CD14-positive monocyte (primary cell): ENCODE measurements at regions not wholly inside any gene's neighbourhood (a gene's known extent, or its start where the extent isn't known, plus 50 kb on each side); places are given as distances from the start of the nearest gene placed in this dataset.
"Not testable (repeated sequence)": the region's sequence is repeated elsewhere in the genome, so short reads cannot be mapped to it uniquely, and the experiment has no call there.

ENCODE experiments used
- DNase-seq, 3 donors: peaks; one replicate each; pipeline ENCODE4 v3.0.0-alpha.2; 2011 to 2022
- H2AFZ ChIP-seq: 2 replicates; pipeline ENCODE4 v1.6.0; 2012; ENCODE audit warnings: mild to moderate bottlenecking, low read depth, low read length, inconsistent platforms; ENCODE audit not compliant: insufficient read depth, poor library complexity, severe bottlenecking
- H3K27ac ChIP-seq, 2 donors: 1 replicate in 1 of 2; 2 replicates in 1 of 2; pipeline ENCODE4 v1.5.1; 2012 to 2013; ENCODE audit warnings: low read length in 2 of 2, control low read depth in 1 of 2, inconsistent platforms in 1 of 2, low read depth in 1 of 2, mild to moderate bottlenecking in 1 of 2
- H3K27me3 ChIP-seq, 2 donors: one replicate each; pipeline versions ENCODE4 v1.6.0 to v1.6.1; 2011 to 2013; ENCODE audit warnings: low read length in 2 of 2; ENCODE audit not compliant: control insufficient read depth in 2 of 2, insufficient read depth in 2 of 2
- H3K36me3 ChIP-seq, 2 donors: replicated peaks in 1 of 2; 1 replicate in 1 of 2; 2 replicates in 1 of 2; pipeline versions ENCODE4 v1.5.1 to v1.6.1; 2012 to 2013; ENCODE audit warnings: low read length in 2 of 2, control low read depth in 1 of 2, inconsistent platforms in 1 of 2, mild to moderate bottlenecking in 1 of 2; ENCODE audit not compliant: insufficient read depth in 2 of 2, control insufficient read depth in 1 of 2
- H3K4me1 ChIP-seq, 2 donors: 1 replicate in 1 of 2; 2 replicates in 1 of 2; pipeline versions ENCODE4 v1.5.1 to v1.6.1; 2012 to 2013; ENCODE audit warnings: low read length in 2 of 2, control low read depth in 1 of 2, inconsistent platforms in 1 of 2, mild to moderate bottlenecking in 1 of 2, moderate library complexity in 1 of 2; ENCODE audit not compliant: insufficient read depth in 2 of 2, control insufficient read depth in 1 of 2
- H3K4me2 ChIP-seq: replicated peaks from 2 replicates; pipeline ENCODE3; 2012; ENCODE audit warnings: low read length, moderate library complexity, mild to moderate bottlenecking; ENCODE audit not compliant: poor library complexity, severe bottlenecking; ENCODE audit errors: extremely low read depth
- H3K4me3 ChIP-seq, 3 experiments: fragments of 200-600 bp in 1 of 3; sonication (generic) in 1 of 3; replicated peaks in 1 of 3; 1 replicate in 2 of 3; 2 replicates in 1 of 3; pipeline ENCODE4 v1.5.1; 2011 to 2013; ENCODE audit warnings: low read length in 3 of 3, mild to moderate bottlenecking in 3 of 3, control low read depth in 2 of 3, low read depth in 2 of 3, inconsistent platforms in 1 of 3, moderate library complexity in 1 of 3
- H3K79me2 ChIP-seq: 2 replicates; pipeline ENCODE4 v1.6.0; 2012; ENCODE audit warnings: mild to moderate bottlenecking, control low read depth, inconsistent platforms, low read length, moderate library complexity; ENCODE audit not compliant: insufficient read depth
- H3K9ac ChIP-seq: 2 replicates; pipeline ENCODE4 v1.6.0; 2017; ENCODE audit warnings: low read length, mild to moderate bottlenecking; ENCODE audit not compliant: insufficient read depth, poor library complexity, severe bottlenecking
- H3K9me3 ChIP-seq, 2 donors: replicated peaks in 1 of 2; 1 replicate in 1 of 2; 2 replicates in 1 of 2; pipeline versions ENCODE4 v1.5.1 to v1.6.1; 2012 to 2013; ENCODE audit warnings: low read length in 2 of 2, control low read depth in 1 of 2; ENCODE audit not compliant: control insufficient read depth in 1 of 2, insufficient read depth in 1 of 2
- H4K20me1 ChIP-seq: 2 replicates; pipeline ENCODE4 v1.6.0; 2012; ENCODE audit warnings: mild to moderate bottlenecking, low read length, control low read depth, moderate library complexity; ENCODE audit not compliant: insufficient read depth
- H3K27ac Mint-ChIP-seq, 7 donors: one replicate each; pipeline ENCODE4 v1.8.0; 2020; ENCODE audit warnings: mild to moderate bottlenecking in 7 of 7, mixed read lengths in 7 of 7, moderate library complexity in 6 of 7, inconsistent platforms in 2 of 7
- H3K27me3 Mint-ChIP-seq, 3 donors: one replicate each; pipeline ENCODE4 v1.8.0; 2021 to 2022; ENCODE audit warnings: low read depth in 3 of 3, mild to moderate bottlenecking in 3 of 3, mixed read lengths in 3 of 3, moderate library complexity in 3 of 3, inconsistent platforms in 1 of 3
- H3K36me3 Mint-ChIP-seq, 2 donors: one replicate each; pipeline ENCODE4 v1.8.0; 2020; ENCODE audit warnings: mixed read lengths in 2 of 2, inconsistent platforms in 1 of 2, mild to moderate bottlenecking in 1 of 2
- H3K4me1 Mint-ChIP-seq: one replicate; pipeline ENCODE4 v1.8.0; 2020; ENCODE audit warnings: mild to moderate bottlenecking, mixed read lengths
- H3K4me3 Mint-ChIP-seq, 2 donors: one replicate each; pipeline ENCODE4 v1.8.0; 2020; ENCODE audit warnings: mild to moderate bottlenecking in 2 of 2, mixed read lengths in 2 of 2, moderate library complexity in 1 of 2
- H3K9me3 Mint-ChIP-seq, 7 donors: one replicate each; pipeline ENCODE4 v1.8.0; 2020 to 2022; ENCODE audit warnings: mixed read lengths in 7 of 7, mild to moderate bottlenecking in 6 of 7, moderate library complexity in 6 of 7, inconsistent platforms in 2 of 7
- CTCF ChIP-seq: fragments of 200-600 bp; IDR thresholded peaks from one replicate; pipeline ENCODE4 v1.8.0; 2022; ENCODE audit warnings: antibody characterized with exemption, mild to moderate bottlenecking
- WGBS: methylation state at CpG from one replicate; pipeline ENCODE4 v1.1.5; 2013; ENCODE audit warnings: missing lambda C conversion rate; ENCODE audit not compliant: insufficient coverage; 5-methylcytosine and 5-hydroxymethylcytosine counted together
- intact Hi-C, 2 donors: fragments of 100-400 bp; cut with micrococcal nuclease; formaldehyde crosslinking; loops; one replicate each; pipeline versions ENCODE4 v1.15.0 to v1.15.1; 2023

- H3K36me3 Mint-ChIP-seq, H3K27ac ChIP-seq, H3K36me3 ChIP-seq, H3K27me3 ChIP-seq, H4K20me1 ChIP-seq, intact Hi-C loops, H3K9me3 ChIP-seq, H3K4me3 Mint-ChIP-seq, H3K9me3 Mint-ChIP-seq, DNase-seq, H3K27ac Mint-ChIP-seq, H3K4me2 ChIP-seq, H2AFZ ChIP-seq, H3K79me2 ChIP-seq, H3K4me1 Mint-ChIP-seq, H3K4me3 ChIP-seq, H3K9ac ChIP-seq, H3K4me1 ChIP-seq, H3K27me3 Mint-ChIP-seq: not testable (repeated sequence)
- no CpG with 5 or more reads among the region's 6 CpGs for WGBS
These were observed 1382.2 kb downstream of the KHDRBS2 start for GRCh38 chr6:60903860-60904259.

- H3K4me2 ChIP-seq, intact Hi-C loops: not testable (repeated sequence)
These were observed 1392.7 kb downstream of the KHDRBS2 start for GRCh38 chr6:60893374-60893773.

GRCh38 chr6:60891606-60892005 is 1394.4 kb downstream of the KHDRBS2 start:
- no peak overlapping the region for H3K27ac ChIP-seq
- H3K27ac Mint-ChIP-seq: no peak overlapping the region
- H3K4me3 ChIP-seq: no peak overlapping the region
- H3K4me1 ChIP-seq: no peaks in the 10 kb centered on the region
- TF ChIP-seq CTCF: no peak
- H4K20me1 ChIP-seq: no peaks in the 10 kb centered on the region
- H3K4me2 ChIP-seq: no peak overlapping the region
- no peak overlapping the region for H2AFZ ChIP-seq
- H3K9ac ChIP-seq: no peak overlapping the region
- H3K9me3 Mint-ChIP-seq: peaks cover 0 to 5% (median 2%) of the 10 kb centered on the region in 7 donors
- H3K36me3 Mint-ChIP-seq: no peaks in the 10 kb centered on the region
- H3K4me3 Mint-ChIP-seq: no peak overlapping the region
- H3K9me3 ChIP-seq: peaks cover 3 to 4% of the 10 kb centered on the region in 2 donors
- no peaks in the 10 kb centered on the region for H3K27me3 Mint-ChIP-seq
- H3K79me2 ChIP-seq: no peaks in the 10 kb centered on the region
- no peaks in the 10 kb centered on the region for H3K4me1 Mint-ChIP-seq
- intact Hi-C loops: no loop called here
- WGBS: no CpG with 5 or more reads among the region's 1 CpG
- H3K36me3 ChIP-seq: no peaks in the 10 kb centered on the region
- H3K27me3 ChIP-seq: no peaks in the 10 kb centered on the region
- DNase-seq: no peak

More at GRCh38 chr6:60893374-60893773, 1392.7 kb downstream of the KHDRBS2 start:
- not testable (repeated sequence) for H3K27me3 Mint-ChIP-seq, H3K4me1 ChIP-seq, H3K36me3 ChIP-seq, H3K4me3 Mint-ChIP-seq, H3K4me3 ChIP-seq, H3K27ac ChIP-seq, H3K9me3 ChIP-seq, H3K9ac ChIP-seq, H3K79me2 ChIP-seq, H3K36me3 Mint-ChIP-seq, H4K20me1 ChIP-seq, H3K27me3 ChIP-seq, H3K4me1 Mint-ChIP-seq, H2AFZ ChIP-seq, DNase-seq, H3K9me3 Mint-ChIP-seq, H3K27ac Mint-ChIP-seq
- no CpG with 5 or more reads among the region's 1 CpG for WGBS

GRCh38 chr6:60877396-60877795 is 1408.6 kb downstream of the KHDRBS2 start:
- H3K4me1 ChIP-seq, H3K4me1 Mint-ChIP-seq, H3K4me3 Mint-ChIP-seq, H4K20me1 ChIP-seq, H3K36me3 Mint-ChIP-seq, H3K27ac ChIP-seq, H3K9ac ChIP-seq, intact Hi-C loops, H3K36me3 ChIP-seq, H3K27me3 Mint-ChIP-seq, H3K4me2 ChIP-seq, H2AFZ ChIP-seq, H3K27me3 ChIP-seq, H3K79me2 ChIP-seq, DNase-seq, H3K4me3 ChIP-seq: not testable (repeated sequence)
- H3K27ac Mint-ChIP-seq: peak overlapping the region in 1 of 7 donors; percentile 45
- H3K9me3 ChIP-seq: peaks cover 9 to 13% of the 10 kb centered on the region in 2 donors
- peaks cover 2 to 14% (median 12%) of the 10 kb centered on the region in 7 donors for H3K9me3 Mint-ChIP-seq
- 20% methylated on average over 1 of the region's 3 CpGs for WGBS
